Stimulated activated CD4-positive, alpha-beta T cell treated with anti-CD3 and anti-CD28 coated beads, Interleukin-15, amount 100 ng/mL, for 1 hour (primary cell): ENCODE measurements at regions not wholly inside any gene's neighbourhood (a gene's known extent, or its start where the extent isn't known, plus 50 kb on each side); places are given as distances from the start of the nearest gene placed in this dataset.

Source experiments
- DNase-seq, 2 donors: peaks; one replicate each; pipeline ENCODE4 v3.0.0-alpha.2; 2020; ENCODE audit warnings: low read depth in 1 of 2, low spot score in 1 of 2

DNA sequence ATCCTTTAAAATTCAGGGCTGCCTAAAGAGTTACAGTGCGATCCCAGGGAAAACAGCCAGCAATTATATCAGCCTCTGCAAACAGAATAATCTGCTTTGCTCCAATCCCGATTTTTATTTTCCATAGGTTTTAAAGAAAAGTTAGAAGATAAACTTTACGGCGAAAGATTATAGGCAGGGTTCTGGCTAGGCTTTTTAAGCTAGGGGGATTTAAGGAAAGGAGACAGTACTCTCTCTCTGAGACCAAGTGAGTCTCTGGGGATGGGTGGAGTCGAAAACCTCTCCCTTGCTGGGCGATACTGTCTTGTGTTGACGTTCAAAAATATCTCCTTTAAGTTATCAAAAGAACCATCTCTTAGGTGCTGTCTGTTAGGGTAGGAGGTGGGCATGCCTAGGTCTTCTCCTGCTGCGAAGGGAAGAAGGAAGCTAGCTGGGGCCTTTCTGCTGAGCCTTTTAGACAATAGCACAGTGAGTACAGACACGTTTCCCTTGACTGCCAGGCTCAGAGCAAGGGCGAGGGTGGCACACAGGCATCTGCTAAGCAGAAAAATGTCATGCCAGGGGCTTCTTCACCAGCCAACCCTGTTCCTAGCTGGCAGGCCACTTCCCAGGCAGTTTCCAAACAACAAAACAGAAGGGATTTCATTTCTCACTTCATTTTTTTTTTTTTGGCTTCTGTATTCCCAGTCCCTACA, 167.9 kb upstream of the MAF start:
- DNase-seq, result no peak

DNA sequence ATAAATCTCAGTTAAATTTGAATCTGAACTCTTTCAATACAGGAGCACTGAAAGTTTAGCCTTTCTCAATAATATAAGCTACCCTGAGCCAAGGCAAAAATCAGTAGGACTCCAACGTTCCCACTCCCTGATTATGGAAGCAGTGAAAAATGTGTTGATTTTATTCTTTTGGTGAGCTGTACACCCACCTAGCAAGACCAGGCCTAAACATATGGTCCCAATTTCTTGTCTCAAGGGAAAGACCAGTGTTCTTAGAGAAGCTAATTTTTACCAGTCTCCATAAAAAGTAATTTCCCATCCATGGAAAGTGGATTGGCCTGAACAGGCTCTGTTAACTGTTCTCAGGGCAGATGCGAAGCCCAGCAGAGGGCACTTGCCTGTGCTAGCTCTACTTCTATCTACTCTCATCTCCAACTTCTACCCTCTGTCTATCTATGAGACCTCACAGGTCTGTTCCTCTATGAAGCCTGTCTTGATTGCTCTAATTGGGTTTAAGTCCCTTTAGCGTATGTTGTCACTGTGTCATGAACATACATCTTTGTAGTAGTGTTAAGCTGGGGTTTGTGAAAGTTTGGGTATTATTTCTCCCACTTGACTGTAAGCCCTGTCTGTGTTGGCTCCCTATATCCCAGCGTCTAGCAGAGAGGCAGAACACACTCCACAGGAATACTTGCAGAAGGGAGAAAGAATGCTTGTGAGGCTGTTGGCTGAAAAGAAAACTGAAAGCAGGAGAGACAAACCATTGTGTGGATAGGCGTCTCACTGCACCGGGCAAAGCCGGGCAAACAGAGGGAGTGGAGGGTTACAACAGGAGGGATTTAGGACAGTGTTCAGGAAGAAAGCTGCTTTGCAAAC, 167.1 kb upstream of the MAF start:
- no peak for DNase-seq

DNA sequence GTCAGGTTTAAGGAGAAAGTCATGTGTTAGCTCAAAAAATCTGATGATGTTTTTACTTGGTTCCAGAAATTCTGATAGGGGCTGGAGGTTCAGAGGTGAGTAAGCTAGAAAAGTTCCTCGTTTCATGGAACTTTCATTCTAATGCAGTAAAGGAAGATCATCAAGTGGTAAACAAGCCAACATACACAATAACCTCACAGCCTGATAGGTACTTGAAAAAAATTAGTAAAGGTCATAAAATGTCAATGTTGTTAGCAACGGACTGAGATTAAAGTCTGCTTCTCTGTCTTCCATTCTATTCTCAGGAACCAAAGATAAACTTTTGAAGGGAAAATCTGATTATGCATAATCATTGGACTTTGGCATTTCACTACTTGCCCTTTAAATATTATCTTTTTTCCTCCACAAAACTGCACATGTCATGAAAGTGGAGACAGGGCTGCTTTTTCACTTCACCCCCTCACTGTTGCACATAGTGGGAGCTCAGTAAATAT, 165.4 kb upstream of the MAF start:
- DNase-seq, result no peak

DNA sequence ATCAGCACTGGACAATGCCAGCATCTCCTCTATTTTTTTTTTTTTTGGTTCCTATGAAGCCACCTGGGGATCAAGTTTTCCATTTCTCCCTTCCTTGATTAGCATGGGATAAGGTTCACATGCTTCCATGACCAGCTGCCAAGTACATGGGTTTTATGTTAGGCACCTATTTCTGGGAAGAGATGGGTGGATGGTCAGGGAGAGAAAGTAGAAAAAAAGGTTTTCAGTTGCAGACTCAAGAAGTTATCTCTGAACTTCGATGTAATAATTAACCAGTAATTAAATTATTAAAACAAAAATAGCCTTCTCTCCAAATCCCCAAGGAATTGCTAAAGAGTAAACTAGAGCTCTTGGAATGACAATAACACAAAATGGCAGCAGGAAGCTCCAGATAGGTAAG, 164.9 kb upstream of the MAF start:
- no peak for DNase-seq

DNA sequence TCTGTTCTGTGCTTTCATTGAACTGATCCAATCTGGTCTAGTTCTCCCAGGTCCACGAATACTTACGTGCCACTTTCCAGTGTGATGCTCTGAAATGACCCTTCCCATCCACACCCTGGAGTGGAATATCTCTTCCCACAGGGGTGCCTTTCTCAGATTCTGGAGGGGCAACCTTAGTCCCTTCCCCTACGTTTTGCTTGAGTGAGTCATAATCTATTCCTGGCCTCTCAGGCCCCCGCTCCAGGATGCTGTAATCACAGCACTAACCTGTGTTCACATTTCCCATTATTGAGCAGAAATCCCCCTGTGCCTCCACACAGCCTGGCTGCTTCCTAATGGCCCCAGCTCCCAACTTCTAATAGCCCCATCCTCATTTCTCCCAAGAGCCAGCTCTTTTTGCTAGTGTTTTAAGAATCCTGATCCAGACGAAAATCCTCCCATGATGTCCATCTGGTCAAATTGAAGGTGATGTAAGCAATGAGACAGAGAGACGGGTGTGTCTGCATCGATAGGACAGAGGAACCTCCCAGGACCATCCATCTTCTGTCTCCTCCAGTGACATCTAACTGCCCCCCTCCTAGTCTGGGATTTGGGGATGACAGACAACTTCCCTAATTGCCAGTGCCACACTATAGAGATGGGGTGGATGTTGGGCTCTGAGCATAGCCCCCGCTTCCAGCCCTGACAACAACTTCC, 164.0 kb upstream of the MAF start:
- DNase-seq, result no peak

DNA sequence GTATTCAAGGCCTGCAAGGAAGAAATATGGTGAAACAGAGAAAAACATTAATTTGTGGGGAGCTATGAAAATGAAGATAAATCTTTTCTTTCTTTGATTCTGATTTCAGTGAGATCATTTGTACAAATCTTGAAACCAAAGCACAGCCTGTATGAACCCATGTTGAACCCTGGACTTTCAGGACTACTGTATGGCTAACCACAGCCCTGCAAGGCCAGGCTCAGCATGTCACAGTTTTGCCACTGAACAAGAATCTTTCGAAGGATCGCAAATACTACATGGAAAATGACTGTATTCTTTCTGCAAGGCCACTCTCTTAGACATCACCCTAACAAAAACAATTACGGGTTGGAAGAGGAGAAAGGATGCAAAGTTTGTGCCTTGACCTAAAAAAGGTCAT, 161.7 kb upstream of the MAF start:
- no peak for DNase-seq

DNA sequence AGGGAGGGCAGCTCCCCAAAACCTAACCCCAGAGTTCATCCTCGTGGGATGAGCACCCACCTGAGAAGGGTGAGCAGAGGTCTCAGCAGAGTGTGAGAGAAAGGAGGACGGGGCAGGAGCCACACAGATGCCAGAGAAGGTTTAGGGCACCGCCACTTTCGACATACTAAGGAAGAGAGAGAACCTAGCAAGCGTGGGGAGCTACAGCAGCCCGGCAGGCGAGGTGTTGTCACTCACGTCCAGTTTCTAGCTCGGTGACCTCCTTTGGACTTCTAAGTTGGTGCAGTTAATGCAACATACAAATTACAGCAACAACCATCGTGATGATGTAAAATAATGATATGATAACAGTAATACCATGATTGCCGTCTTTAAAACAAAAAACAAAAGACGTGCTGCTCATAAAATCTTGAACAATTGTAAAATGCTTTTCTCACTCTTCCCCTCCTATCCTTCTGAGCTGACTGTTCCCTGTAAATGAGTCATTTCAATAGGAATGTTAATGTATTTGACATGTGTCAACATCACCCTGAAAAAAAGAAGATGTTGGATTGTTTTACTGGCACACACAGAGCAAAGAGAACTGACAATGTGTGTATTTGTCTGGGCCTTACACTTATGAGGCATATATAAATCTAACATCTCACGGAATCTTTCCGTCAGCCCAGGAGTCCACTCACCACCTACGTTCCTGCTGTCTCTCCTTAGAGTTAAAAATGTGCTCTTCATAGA, 158.2 kb upstream of the MAF start:
- no peak for DNase-seq

DNA sequence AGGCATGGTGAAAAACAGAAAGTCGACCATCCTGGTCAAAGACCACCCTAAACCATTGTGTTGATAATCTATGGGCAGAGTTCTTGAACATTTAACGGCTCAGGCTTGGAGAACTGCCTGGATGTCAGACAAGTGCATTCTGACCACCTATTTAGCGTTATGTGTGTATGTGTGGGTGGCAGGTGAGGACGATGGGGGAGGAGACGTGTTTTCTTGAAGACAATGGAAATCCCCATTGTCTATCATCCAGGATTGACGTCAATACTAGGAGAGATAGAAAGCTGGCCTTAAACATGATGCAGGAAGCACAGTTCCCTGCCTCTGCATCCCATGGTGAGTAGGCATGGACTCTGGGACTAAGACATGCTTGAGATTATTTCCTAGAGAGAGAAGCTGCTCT, 157.4 kb upstream of the MAF start:
- no peak for DNase-seq

DNA sequence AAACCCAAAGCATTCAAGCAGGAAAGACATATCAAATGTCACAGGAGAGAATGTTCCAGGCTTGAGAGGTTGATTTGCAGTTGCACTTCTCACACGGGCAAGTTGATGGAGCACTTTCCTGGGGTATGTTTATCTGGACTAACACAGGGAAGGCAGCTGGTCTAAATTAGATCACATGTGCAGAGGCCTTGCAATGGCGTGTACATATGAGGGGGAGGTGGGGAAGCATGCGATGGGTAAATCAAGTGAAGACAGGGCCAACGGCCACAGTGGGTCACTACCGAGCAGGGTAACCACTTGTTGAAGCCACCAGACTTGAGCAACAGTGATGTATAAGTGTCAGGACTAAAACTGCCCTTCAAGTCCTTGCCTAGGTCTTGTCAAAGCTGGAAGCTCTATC, 156.6 kb upstream of the MAF start:
- DNase-seq, result no peak

DNA sequence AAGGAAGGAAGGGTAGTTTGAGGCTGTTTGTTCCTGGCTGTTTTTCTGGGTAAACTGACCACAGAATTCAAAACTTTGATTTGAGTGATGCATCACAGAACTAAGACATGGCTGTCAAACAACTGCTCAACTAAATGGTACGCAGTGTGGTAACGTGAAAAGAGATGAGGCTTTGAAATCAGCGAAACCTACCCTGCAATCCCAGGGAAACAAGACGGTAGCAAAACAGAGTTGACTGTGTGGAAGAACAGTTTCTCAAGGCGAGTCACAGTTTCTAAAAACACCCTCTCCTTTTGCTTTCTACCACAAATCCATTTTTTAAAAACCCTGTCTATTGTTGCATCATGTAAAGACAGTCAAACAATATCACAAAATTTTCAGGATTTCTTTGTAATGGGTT, 156.0 kb upstream of the MAF start:
- no peak for DNase-seq

DNA sequence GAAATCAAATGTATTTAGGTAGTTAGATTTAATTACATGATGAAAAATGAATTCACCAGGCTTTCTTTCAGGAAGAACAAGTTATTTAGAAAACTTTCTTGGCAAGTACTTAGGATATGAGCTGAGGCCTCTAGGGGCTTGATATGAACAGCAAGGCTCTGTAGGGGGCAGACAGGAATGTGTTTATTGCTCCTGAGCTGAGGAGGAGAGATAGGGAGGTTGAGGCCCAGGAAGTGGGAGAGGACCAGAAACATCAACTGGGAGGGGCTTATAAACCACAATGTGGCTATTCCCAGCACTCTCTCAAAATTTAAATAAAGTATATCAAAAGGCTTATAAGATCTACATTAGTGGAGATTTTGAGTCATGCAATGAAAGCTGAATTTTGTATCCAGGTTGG, 154.0 kb upstream of the MAF start:
- no peak for DNase-seq

DNA sequence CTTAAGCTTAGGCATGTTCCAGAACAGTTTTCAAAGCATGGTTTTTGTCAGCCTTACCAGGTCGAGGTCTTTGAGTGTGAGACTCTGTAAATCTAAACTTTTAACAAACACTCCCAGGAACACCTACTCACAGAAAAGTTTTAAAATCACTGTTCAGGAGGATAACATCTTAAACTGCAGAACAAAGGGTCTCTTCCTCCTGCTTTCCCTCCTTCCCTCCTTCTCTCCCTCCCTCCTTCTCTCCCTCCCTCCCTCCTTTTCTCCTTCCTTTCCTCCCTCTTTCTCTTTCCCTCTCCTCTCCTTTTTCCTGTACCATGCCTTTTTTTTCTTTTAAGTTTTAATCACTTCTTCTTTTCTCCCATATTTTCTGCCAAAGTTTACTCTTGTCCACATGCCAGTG, 153.5 kb upstream of the MAF start:
- no peak for DNase-seq

DNA sequence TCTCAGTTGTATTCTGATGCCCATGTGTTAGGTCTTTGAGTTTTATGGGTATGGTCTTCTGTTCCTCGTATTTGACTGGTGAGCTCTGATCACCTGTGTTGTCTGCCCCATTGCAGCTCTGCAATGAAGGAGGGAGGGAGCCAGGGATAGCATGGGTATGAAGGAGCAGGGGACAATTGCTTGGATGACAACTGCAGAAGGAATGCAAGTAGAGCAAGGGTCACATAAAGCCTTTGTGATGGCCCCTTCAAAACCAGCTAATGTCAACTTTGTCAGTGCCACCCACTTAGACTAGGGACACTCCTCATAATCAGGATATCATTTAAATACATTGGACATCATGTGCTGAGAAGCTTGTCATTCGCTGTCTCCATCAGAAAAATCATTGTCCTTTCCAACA, 152.7 kb upstream of the MAF start:
- no peak for DNase-seq

DNA sequence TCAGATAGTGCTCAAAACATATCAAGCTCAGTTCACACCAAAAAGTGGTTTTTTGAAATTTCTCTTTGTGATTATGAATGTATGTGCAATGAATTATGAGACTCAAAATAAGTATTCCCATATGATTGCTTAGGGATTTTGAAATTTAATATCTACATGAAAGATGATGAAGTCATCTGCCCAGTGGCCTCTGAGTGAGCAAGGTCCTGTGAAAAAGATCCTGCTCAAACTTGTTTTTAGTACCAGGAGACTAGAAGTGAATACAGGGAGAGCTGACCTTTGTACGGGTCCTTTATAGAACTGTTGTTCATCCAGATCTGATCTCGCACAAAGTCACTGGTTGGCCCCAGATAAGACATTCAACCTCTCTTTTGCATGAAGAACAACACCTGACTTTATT, 151.9 kb upstream of the MAF start:
- no peak for DNase-seq

DNA sequence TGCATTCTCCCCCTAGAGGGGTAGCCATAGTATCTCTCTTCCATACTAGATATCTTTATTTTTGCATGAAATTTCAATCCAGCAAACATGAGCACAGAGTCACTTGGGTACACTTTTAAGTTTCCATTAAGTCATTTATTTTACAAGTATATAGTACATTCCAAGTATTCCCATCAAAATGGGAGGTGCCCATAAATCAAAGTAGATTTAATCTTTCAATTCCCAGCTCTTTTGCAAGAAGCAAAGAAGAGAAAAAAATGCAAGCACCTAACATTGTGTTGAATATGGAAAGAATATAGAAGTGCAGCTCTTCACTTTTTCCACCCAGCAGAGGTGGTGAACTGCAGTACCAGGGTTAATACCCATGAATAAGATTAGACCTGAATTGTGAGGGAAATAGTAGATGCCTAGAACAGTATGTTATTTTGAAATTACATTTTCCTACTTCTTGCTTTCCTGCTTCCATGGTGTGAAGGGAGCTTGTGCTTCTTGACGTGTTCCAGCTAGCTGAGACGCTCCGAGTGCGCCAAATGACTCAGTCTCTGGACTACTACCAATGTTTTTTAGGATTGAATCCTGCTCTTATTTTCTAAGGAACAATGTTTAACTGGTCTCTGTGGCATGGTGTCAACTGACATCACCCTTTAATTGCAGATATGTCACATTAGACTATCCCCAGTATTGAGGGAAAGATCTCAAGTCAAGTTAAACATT, 151.1 kb upstream of the MAF start:
- no peak for DNase-seq

DNA sequence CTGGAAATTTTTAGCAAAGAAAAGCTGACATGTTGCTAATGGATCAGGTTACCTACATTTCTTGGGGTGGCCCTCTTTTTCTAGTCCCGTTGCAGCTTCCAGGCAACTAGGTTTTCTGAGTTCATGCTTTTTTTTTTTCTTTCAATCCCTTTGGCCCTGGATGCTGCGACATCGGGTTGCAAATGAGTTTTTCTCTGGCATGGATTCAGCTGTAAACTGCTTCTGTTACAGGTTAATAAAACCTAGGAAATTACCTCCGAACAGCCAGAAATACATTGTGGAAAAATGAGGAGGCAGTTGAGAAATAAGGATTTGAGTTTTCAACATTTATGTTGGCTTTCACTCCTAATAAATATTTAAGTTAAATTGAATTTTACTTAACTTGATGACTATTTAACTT, 149.8 kb upstream of the MAF start:
- DNase-seq, result no peak

DNA sequence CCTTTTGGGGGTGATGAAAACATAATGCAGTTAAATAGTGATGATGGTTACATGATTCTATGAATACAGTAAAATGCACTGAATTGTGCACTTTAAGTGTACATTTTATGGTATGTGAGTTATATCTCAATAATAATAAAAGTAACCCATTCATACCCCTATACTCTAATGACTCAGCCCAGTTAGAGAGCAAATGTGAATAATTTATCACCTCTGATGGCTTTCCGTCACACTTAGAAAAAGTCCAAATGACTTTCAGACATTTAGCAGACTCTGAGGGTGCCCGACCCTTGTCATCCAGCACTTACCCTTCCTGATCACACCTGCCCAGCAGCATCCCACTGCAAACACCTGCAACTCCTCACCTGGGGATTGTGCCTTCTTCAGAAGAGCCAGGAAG, 148.1 kb upstream of the MAF start:
- DNase-seq, result no peak

DNA sequence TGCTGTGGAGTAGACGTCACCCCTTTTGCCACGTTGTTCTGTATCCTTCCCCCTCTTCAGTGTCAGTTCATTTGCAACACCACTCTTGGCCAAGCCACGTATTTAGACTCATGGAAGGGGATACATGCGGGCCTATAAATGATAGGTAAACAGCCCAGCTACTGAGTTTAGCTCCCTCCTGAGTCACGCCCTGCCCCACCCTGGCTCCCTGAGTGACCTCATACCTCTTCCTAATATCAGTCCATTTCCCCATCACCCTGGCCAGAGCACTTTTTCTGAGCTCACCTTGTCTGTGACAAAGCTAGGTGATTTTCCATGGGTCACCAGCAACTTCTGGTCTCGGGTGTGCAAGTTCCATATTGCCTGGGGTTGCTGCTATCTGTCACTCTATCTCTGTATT, 147.2 kb upstream of the MAF start:
- no peak for DNase-seq

DNA sequence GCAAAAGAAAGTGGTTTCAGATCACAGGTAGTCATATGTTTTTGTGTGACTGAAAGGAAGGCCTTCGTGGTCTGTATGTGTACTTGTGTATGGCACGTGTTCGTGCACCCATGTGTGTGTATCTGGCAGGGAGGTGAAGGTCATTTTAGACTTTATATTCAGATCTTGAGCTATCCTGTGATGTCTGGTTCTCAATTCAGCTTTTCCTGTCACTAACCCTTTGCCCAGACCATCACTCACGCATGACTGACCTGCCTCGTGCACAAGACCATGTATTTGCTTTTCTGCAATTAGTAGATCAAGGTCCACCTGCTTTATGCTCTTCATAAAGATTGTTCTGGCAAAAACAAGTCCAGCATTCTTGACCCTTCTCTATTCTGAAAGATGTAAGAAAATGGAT, 139.7 kb upstream of the MAF start:
- DNase-seq, result no peak

DNA sequence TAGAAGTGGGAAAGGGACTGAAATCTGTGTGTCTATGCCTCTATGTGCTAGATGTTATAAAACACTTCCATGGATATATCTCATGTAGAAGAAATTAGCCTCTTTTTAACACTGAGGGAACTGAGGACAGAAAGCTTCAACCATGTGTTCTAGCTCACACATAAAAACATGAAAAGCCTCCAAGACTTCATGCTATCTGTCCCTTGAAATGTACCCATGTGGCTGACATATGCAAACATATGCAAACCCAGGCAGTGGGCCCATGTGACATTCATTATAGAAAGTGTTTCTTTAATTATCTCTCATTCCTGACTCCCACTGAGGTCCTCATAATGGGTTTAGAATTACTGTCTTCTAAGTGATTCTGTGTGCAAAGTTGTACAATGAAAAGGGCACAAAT, 134.7 kb upstream of the MAF start:
- DNase-seq, result no peak

DNA sequence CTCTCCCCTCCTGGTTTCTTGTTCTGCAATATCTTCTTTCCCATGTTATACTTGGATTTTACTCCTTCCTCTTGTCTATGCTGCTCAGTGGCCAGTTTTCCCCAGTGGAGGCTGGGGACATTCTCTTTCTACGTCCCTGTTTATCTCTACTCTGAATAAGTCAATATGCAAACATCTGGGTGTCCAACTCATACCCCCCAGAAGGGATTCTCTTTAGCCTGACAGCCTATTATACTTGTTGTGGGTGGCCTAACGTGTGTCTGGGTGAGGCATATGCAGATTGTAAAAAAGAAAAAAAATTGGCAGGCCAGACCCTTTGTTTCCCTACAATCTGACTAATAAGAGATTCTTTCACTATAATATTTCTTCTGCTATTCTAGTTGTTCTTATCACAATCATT, 134.2 kb upstream of the MAF start:
- DNase-seq, result no peak
